HEK293 (cell line): ENCODE measurements at regions not wholly inside any gene's neighbourhood (a gene's known extent, or its start where the extent isn't known, plus 50 kb on each side); places are given as distances from the start of the nearest gene placed in this dataset.

Source experiments
- CTCF ChIA-PET: fragments of 350-600 bp; formaldehyde crosslinking; extraction: SDS; loops from one replicate; lab custom pipeline; 2021; ENCODE audit warnings: antibody characterized with exemption; lab: Yijun Ruan, JAX
- POLR2A ChIA-PET: fragments of 300-600 bp; formaldehyde crosslinking; extraction: SDS; loops from one replicate; lab custom pipeline; 2020; ENCODE audit warnings: antibody characterized with exemption, inconsistent platforms; lab: Yijun Ruan, JAX
- H3K27ac ChIP-seq: fragments of 200-500 bp; sonication (Bioruptor generic); 2 replicates; pipeline ENCODE4 v1.5.1; 2014; ENCODE audit warnings: low read depth, low read length, control low read depth, inconsistent platforms; ENCODE audit errors: extremely low read depth
- H3K36me3 ChIP-seq, 2 experiments: fragments of 200-500 bp in 1 of 2; sonication (Bioruptor generic) in 1 of 2; 1 replicate in 1 of 2; 2 replicates in 1 of 2; pipeline ENCODE4 v1.5.1; 2014 to 2017; ENCODE audit warnings: inconsistent platforms in 2 of 2, low read length in 2 of 2; ENCODE audit not compliant: control insufficient read depth in 2 of 2, insufficient read depth in 1 of 2
- H3K4me1 ChIP-seq: fragments of 200-500 bp; sonication (Bioruptor generic); 2 replicates; pipeline ENCODE4 v1.5.1; 2014; ENCODE audit warnings: mild to moderate bottlenecking, low read length, inconsistent platforms; ENCODE audit not compliant: control insufficient read depth, insufficient read depth
- H3K4me3 ChIP-seq: 2 replicates; pipeline ENCODE4 v1.5.1; 2011; ENCODE audit warnings: low read depth, mild to moderate bottlenecking, control low read depth, low read length, moderate library complexity
- H3K9me3 ChIP-seq: fragments of 200-500 bp; sonication (Bioruptor generic); 2 replicates; pipeline ENCODE4 v1.5.1; 2014; ENCODE audit warnings: low read depth, low read length, inconsistent platforms; ENCODE audit not compliant: control insufficient read depth, insufficient read depth
- BCL11A ChIP-seq: fragments of 450-650 bp; formaldehyde crosslinking; IDR thresholded peaks from 2 replicates; pipeline ENCODE4 v1.5.1; 2016; ENCODE audit warnings: low read depth, missing biosample characterization, missing genetic modification characterization
- KLF16 ChIP-seq: fragments of 450-650 bp; formaldehyde crosslinking; IDR thresholded peaks from 2 replicates; pipeline ENCODE4 v1.5.1; 2017; ENCODE audit warnings: missing biosample characterization, missing genetic modification characterization
- KLF17 ChIP-seq: fragments of 450-650 bp; formaldehyde crosslinking; IDR thresholded peaks from 2 replicates; pipeline ENCODE4 v1.5.1; 2016; ENCODE audit warnings: missing biosample characterization, missing genetic modification characterization
- PATZ1 ChIP-seq: fragments of 450-650 bp; formaldehyde crosslinking; IDR thresholded peaks from 2 replicates; pipeline ENCODE4 v1.5.1; 2016; ENCODE audit warnings: missing biosample characterization, missing genetic modification characterization
- PRDM1 ChIP-seq: fragments of 450-650 bp; formaldehyde crosslinking; IDR thresholded peaks from 2 replicates; pipeline ENCODE4; 2016; ENCODE audit warnings: missing biosample characterization, missing genetic modification characterization
- PRDM4 ChIP-seq: fragments of 450-650 bp; formaldehyde crosslinking; IDR thresholded peaks from 2 replicates; pipeline ENCODE4 v1.5.1; 2017; ENCODE audit warnings: missing biosample characterization, missing genetic modification characterization
- ZBTB10 ChIP-seq: fragments of 450-650 bp; formaldehyde crosslinking; IDR thresholded peaks from 2 replicates; pipeline ENCODE4 v1.5.1; 2016; ENCODE audit warnings: missing biosample characterization, missing genetic modification characterization
- ZNF280C ChIP-seq: fragments of 450-650 bp; formaldehyde crosslinking; IDR thresholded peaks from 2 replicates; pipeline ENCODE4 v1.5.1; 2016; ENCODE audit warnings: missing biosample characterization, missing genetic modification characterization
- ZNF37A ChIP-seq: fragments of 450-650 bp; IDR thresholded peaks from 2 replicates; pipeline ENCODE4 v1.5.1; 2018; ENCODE audit warnings: missing biosample characterization, missing genetic modification characterization
- ZNF501 ChIP-seq: fragments of 450-650 bp; formaldehyde crosslinking; IDR thresholded peaks from 2 replicates; pipeline ENCODE4 v1.5.1; 2016; ENCODE audit warnings: missing biosample characterization, missing genetic modification characterization
- ZNF558 ChIP-seq: fragments of 450-650 bp; formaldehyde crosslinking; IDR thresholded peaks from 2 replicates; pipeline ENCODE4 v1.5.1; 2016; ENCODE audit warnings: missing biosample characterization, missing genetic modification characterization
- ZNF560 ChIP-seq: fragments of 450-650 bp; formaldehyde crosslinking; IDR thresholded peaks from 2 replicates; pipeline ENCODE4 v1.5.1; 2017; ENCODE audit warnings: missing biosample characterization, missing genetic modification characterization, borderline replicate concordance
- ZNF621 ChIP-seq: fragments of 450-650 bp; formaldehyde crosslinking; IDR thresholded peaks from 2 replicates; pipeline ENCODE4 v1.5.1; 2017; ENCODE audit warnings: missing biosample characterization, missing genetic modification characterization
- ZSCAN23 ChIP-seq: fragments of 450-650 bp; formaldehyde crosslinking; IDR thresholded peaks from 2 replicates; pipeline ENCODE4 v1.5.1; 2016; ENCODE audit warnings: missing biosample characterization, missing genetic modification characterization

- TF ChIP-seq ZNF501 (tag by site-specific recombination) (no peak), BCL11A (no peak), ZNF37A (tag by site-specific recombination) (no peak)
Measured at GRCh38 chr5:87151547-87151946, 116.1 kb upstream of the RASA1 start (continued).

- CTCF ChIA-PET: no interaction called here
- TF ChIP-seq ZNF558 (tag by site-specific recombination) (no peak), ZSCAN23 (tag by site-specific recombination) (no peak), PRDM4 (tag by site-specific recombination) (no peak), PATZ1 (tag by site-specific recombination) (no peak), ZNF621 (tag by site-specific recombination) (no peak), ZNF280C (no peak), PRDM1 (no peak), KLF17 (tag by site-specific recombination) (no peak), ZNF560 (tag by site-specific recombination) (no peak), KLF16 (tag by site-specific recombination) (no peak)
- Histone ChIP-seq H3K36me3 (no peaks in the 10 kb centered on the region), H3K27ac (no peak overlapping the region), H3K4me1 (no peaks in the 10 kb centered on the region), H3K4me3 (no peak overlapping the region), H3K9me3 (no peaks in the 10 kb centered on the region)
- POLR2A ChIA-PET: no interaction called here
Measured at GRCh38 chr5:87152886-87153285, 114.8 kb upstream of the RASA1 start.

- H3K4me1 ChIP-seq: no peaks in the 10 kb centered on the region
- CTCF ChIA-PET: no interaction called here
- no peak overlapping the region for H3K4me3 ChIP-seq
- H3K27ac ChIP-seq: no peak overlapping the region
- H3K36me3 ChIP-seq: no peaks in the 10 kb centered on the region
- no peaks in the 10 kb centered on the region for H3K9me3 ChIP-seq
- POLR2A ChIA-PET: no interaction called here
- no peak for TF ChIP-seq ZBTB10 (tag by site-specific recombination)
Measured at GRCh38 chr5:87154191-87154590, 113.5 kb upstream of the RASA1 start.
